ENCODE measurements at regions not wholly inside any gene's neighbourhood (a gene's known extent, or its start where the extent isn't known, plus 50 kb on each side); places are given as distances from the start of the nearest gene placed in this dataset.

DNA sequence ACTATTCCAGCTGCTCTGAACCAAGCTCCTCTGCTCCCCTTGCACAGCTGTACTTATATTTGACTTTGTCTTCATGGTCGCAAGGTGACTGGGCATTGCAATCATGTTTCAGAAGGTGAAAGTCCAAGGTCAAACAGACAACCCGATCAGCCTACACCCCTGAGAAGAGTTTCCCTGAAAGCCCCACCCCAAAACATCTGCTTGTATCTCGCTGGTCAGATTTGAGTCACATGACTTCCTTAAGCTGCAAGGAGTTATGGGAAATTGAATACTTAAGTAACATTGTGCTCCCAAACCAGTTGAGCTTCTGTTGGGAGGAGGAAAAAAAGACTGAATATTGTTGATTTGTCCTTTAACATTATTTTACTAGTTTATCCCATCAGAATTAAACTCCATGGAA, 83.4 kb upstream of the FZD10 start:
- TF ChIP-seq, protein P1, sequence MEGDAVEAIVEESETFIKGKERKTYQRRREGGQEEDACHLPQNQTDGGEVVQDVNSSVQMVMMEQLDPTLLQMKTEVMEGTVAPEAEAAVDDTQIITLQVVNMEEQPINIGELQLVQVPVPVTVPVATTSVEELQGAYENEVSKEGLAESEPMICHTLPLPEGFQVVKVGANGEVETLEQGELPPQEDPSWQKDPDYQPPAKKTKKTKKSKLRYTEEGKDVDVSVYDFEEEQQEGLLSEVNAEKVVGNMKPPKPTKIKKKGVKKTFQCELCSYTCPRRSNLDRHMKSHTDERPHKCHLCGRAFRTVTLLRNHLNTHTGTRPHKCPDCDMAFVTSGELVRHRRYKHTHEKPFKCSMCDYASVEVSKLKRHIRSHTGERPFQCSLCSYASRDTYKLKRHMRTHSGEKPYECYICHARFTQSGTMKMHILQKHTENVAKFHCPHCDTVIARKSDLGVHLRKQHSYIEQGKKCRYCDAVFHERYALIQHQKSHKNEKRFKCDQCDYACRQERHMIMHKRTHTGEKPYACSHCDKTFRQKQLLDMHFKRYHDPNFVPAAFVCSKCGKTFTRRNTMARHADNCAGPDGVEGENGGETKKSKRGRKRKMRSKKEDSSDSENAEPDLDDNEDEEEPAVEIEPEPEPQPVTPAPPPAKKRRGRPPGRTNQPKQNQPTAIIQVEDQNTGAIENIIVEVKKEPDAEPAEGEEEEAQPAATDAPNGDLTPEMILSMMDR (IDR thresholded peaks at IDR 0.05; ENCODE audit: low read depth, low read length), result no peak
- no peak for TF ChIP-seq EZH2phosphoT487 (IDR thresholded peaks at IDR 0.05; ENCODE audit: low read depth)
